ENCODE measurements at regions not wholly inside any gene's neighbourhood (a gene's known extent, or its start where the extent isn't known, plus 50 kb on each side); places are given as distances from the start of the nearest gene placed in this dataset.

DNA sequence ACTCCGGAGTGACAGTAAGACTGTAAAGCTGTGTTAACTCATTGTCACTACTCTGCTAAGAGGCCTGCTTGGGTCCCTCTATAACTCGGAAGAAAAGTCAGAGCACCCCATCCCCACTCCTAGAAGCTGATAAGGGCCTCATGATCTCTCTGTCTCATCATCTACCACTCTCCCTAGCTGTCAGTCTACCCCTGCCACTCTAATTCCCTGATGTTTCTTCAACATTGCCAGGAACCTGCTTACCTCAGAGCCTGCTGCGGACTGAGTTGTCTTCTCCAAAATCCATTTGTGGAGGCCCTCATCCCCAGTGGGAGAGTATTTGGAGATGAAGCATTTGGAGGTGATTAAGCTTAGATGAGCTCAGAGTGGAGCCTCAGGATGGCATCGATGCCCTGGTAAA is 1092.2 kb downstream of the TBC1D22A start:
- TF ChIP-seq POLR2AphosphoS5 (IDR thresholded peaks at IDR 0.05; ENCODE audit: borderline replicate concordance, low read depth, low read length), result no peak
- TF ChIP-seq EZH2 (IDR thresholded peaks at IDR 0.05), result no peak
- TF ChIP-seq FOXP2 (optimal IDR thresholded peaks at IDR 0.05; ENCODE audit: control extremely low read depth, extremely low read length, insufficient read depth), result no peak
